ENCODE measurements at regions not wholly inside any gene's neighbourhood (a gene's known extent, or its start where the extent isn't known, plus 50 kb on each side); places are given as distances from the start of the nearest gene placed in this dataset.
"Not testable (repeated sequence)": the region's sequence is repeated elsewhere in the genome, so short reads cannot be mapped to it uniquely, and the experiment has no call there.

DNA sequence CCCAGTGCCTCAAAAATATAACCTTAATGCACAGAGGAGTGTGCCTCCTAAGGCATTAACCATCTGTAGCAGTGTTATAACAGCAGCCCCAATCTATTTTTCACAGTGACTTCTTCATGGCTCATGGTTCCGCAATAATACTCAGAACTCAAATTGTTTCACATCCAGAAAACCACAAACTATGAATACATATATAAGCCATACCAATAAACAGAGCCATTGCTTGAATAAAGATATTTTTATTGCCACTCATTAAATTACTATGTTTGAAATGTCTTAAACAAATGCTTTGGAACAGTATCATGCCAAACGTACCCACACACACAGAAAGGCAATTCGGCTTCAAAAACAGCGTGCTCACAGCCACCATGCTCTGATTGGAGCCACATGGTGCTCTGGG is 629.3 kb upstream of the NRP1 start:
- no peak for DNase-seq
- H3K9me3 ChIP-seq: no peaks in the 10 kb centered on the region
- no peaks in the 10 kb centered on the region for H3K27me3 ChIP-seq
- no peak overlapping the region for H3K27ac ChIP-seq
- H3K36me3 ChIP-seq: no peaks in the 10 kb centered on the region
- intact Hi-C loops (cut with DNase I; ENCODE audit: low total_unique reads): no loop called here
- in situ Hi-C loops (cut with MboI; ENCODE audit: low pct_ligation_motif_present in 1 of 4, low pct_unique_long_range_greater_than_20kb in 1 of 4, low sequenced_read_pairs in 3 of 4): no loop called here
- TF ChIP-seq, protein P1, sequence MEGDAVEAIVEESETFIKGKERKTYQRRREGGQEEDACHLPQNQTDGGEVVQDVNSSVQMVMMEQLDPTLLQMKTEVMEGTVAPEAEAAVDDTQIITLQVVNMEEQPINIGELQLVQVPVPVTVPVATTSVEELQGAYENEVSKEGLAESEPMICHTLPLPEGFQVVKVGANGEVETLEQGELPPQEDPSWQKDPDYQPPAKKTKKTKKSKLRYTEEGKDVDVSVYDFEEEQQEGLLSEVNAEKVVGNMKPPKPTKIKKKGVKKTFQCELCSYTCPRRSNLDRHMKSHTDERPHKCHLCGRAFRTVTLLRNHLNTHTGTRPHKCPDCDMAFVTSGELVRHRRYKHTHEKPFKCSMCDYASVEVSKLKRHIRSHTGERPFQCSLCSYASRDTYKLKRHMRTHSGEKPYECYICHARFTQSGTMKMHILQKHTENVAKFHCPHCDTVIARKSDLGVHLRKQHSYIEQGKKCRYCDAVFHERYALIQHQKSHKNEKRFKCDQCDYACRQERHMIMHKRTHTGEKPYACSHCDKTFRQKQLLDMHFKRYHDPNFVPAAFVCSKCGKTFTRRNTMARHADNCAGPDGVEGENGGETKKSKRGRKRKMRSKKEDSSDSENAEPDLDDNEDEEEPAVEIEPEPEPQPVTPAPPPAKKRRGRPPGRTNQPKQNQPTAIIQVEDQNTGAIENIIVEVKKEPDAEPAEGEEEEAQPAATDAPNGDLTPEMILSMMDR (IDR thresholded peaks at IDR 0.05): no peak
- H3K4me1 ChIP-seq: no peaks in the 10 kb centered on the region
- no peak overlapping the region for H3K4me3 ChIP-seq
- WGBS, 2 donors (ENCODE audit: low coverage in 1 of 2): 56 to 69% methylated on average over 4 of the region's 4 CpGs

DNA sequence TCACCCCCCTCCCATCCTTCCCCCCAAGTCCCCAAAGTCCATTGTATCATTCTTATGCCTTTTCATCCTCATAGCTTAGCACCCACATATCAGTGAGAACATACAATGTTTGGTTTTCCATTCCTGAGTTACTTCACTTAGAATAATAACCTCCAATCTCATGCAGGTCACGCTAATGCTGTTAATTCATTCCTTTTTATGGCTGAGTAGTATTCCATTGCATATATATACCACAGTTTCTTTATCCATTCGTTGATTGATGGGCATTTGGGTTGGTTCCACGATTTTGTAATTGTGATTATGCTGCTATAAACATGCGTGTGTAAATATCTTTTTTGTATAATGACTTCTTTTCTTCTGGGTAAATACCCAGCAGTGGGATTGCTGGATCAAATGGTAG is 621.9 kb upstream of the NRP1 start:
- H3K9me3 ChIP-seq; intact Hi-C loops (cut with DNase I; ENCODE audit: low total_unique reads); H3K27me3 ChIP-seq; H3K27ac ChIP-seq; H3K36me3 ChIP-seq; H3K4me3 ChIP-seq; in situ Hi-C loops (cut with MboI; ENCODE audit: low pct_ligation_motif_present in 1 of 4, low pct_unique_long_range_greater_than_20kb in 1 of 4, low sequenced_read_pairs in 3 of 4); DNase-seq; H3K4me1 ChIP-seq: not testable (repeated sequence)
- WGBS, 2 donors (ENCODE audit: low coverage in 1 of 2): 53 to 58% methylated on average over 4 of the region's 4 CpGs

GRCh38 chr10:33955676-33956075 is 621.2 kb upstream of the NRP1 start:
- no peaks in the 10 kb centered on the region for H3K9me3 ChIP-seq
- H3K36me3 ChIP-seq: no peaks in the 10 kb centered on the region
- no peak overlapping the region for H3K27ac ChIP-seq
- WGBS, 2 donors (ENCODE audit: low coverage in 1 of 2): 75 to 92% methylated on average over 1 of the region's 1 CpG
- DNase-seq: no peak
- intact Hi-C loops (cut with DNase I; ENCODE audit: low total_unique reads) (no loop called here), in situ Hi-C loops (cut with MboI; ENCODE audit: low pct_ligation_motif_present in 1 of 4, low pct_unique_long_range_greater_than_20kb in 1 of 4, low sequenced_read_pairs in 3 of 4) (no loop called here)
- no peak overlapping the region for H3K4me3 ChIP-seq
- H3K4me1 ChIP-seq: no peaks in the 10 kb centered on the region
- no peaks in the 10 kb centered on the region for H3K27me3 ChIP-seq
- TF ChIP-seq, protein P1 (IDR thresholded peaks at IDR 0.05): no peak
- TF ChIP-seq POLR2AphosphoS5 (IDR thresholded peaks at IDR 0.05): no peak
- no peak for TF ChIP-seq EP300 (IDR thresholded peaks at IDR 0.05; ENCODE audit: low read depth)
- no peak for TF ChIP-seq POLR2A (IDR thresholded peaks at IDR 0.05)

GRCh38 chr10:33952692-33953360 is 618.4 kb upstream of the NRP1 start:
- H3K27ac ChIP-seq: no peak overlapping the region
- in situ Hi-C loops (cut with MboI; ENCODE audit: low pct_ligation_motif_present in 1 of 4, low pct_unique_long_range_greater_than_20kb in 1 of 4, low sequenced_read_pairs in 3 of 4) (no loop called here), intact Hi-C loops (cut with DNase I; ENCODE audit: low total_unique reads) (no loop called here)
- no peaks in the 10 kb centered on the region for H3K36me3 ChIP-seq
- H3K4me1 ChIP-seq: no peaks in the 10 kb centered on the region
- TF ChIP-seq POLR2AphosphoS5 (IDR thresholded peaks at IDR 0.05) (no peak), EP300 (IDR thresholded peaks at IDR 0.05; ENCODE audit: low read depth) (no peak), POLR2A (IDR thresholded peaks at IDR 0.05) (no peak)
- TF ChIP-seq, protein P1 (IDR thresholded peaks at IDR 0.05): no peak
- no peak overlapping the region for H3K4me3 ChIP-seq
- H3K9me3 ChIP-seq: no peaks in the 10 kb centered on the region
- H3K27me3 ChIP-seq: no peaks in the 10 kb centered on the region
- WGBS, 2 donors (ENCODE audit: low coverage in 1 of 2): 90 to 91% methylated on average over 5 to 8 of the region's 8 CpGs
- no peak for DNase-seq

- DNase-seq: no peak
- in situ Hi-C loops (cut with MboI; ENCODE audit: low pct_ligation_motif_present in 1 of 4, low pct_unique_long_range_greater_than_20kb in 1 of 4, low sequenced_read_pairs in 3 of 4) (no loop called here), intact Hi-C loops (cut with DNase I; ENCODE audit: low total_unique reads) (no loop called here)
- no peaks in the 10 kb centered on the region for H3K4me1 ChIP-seq
- H3K36me3 ChIP-seq: no peaks in the 10 kb centered on the region
- 76 to 100% methylated on average over 1 of the region's 1 CpG for WGBS, 2 donors (ENCODE audit: low coverage in 1 of 2)
- no peak for TF ChIP-seq EP300 (IDR thresholded peaks at IDR 0.05; ENCODE audit: low read depth)
- no peak for TF ChIP-seq POLR2A (IDR thresholded peaks at IDR 0.05)
- H3K9me3 ChIP-seq: no peaks in the 10 kb centered on the region
- no peak overlapping the region for H3K4me3 ChIP-seq
- H3K27ac ChIP-seq: no peak overlapping the region
- H3K27me3 ChIP-seq: no peaks in the 10 kb centered on the region
Observed at GRCh38 chr10:33950206-33950605, 615.7 kb upstream of the NRP1 start.
